ENCODE measurements at regions not wholly inside any gene's neighbourhood (a gene's known extent, or its start where the extent isn't known, plus 50 kb on each side); places are given as distances from the start of the nearest gene placed in this dataset.
A peak's percentile ranks its signal among the peaks of the same experiment; 100 is the strongest.

DNA sequence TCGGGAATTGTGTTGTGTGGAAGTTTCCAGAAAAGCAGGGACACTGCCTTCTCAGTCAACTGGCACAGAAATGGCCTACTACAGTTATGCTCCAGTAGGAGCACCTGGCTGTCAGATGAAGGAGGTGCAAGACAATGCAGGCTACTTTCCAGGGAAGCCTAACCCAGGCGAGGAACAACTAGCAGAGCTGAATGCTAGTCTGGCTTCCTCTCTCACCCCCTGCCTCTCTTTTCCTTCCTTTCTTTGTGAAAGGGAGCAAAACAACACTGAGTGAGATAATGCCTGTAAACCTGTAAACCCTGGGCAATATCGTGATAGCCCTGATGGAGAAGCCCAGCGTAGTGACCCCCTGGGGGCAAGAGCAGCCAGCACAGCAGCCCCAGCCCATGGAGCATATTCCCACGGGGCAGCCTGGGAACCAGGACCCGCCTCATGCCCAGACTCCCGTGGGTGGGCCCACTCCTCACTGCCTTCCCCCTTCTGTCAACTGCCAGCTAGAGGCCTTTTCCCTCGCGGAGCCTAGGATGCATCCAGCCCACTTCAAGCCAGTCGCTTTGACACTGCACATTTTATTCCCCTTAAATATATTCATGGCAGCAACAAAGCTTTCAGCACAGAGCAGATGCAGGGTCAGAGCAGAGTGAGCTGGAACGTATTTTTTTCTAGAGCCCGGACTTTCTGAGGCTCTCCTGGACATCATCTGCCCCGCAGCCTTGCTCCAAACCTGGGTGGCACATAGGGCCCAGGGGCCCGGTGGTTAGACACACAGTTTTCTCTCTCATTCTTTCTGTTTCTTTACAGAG, 77.0 kb downstream of the PDCL3 start:
- Histone ChIP-seq H3K36me3 (ENCODE audit: control insufficient read depth in 4 of 4, insufficient read depth in 4 of 4, low read length in 4 of 4) (no peaks in the 10 kb centered on the region), H3K9ac (ENCODE audit: insufficient read depth in 1 of 2, low read length in 2 of 2) (no peak overlapping the region), H3K4me3 (no peak overlapping the region), H3K27ac (ENCODE audit: low read depth in 1 of 2, low read length in 1 of 2) (no peak overlapping the region), H3K27me3 (ENCODE audit: control insufficient read depth in 3 of 3, insufficient read depth in 3 of 3, low read length in 2 of 3) (peaks cover 0 to 3% (median 0%) of the 10 kb centered on the region in 3 donors), H3K4me1 (ENCODE audit: control insufficient read depth in 5 of 5, insufficient read depth in 5 of 5, low read length in 5 of 5) (peaks cover 0 to 2% (median 0%) of the 10 kb centered on the region in 5 donors), H3K9me3 (ENCODE audit: control insufficient read depth in 4 of 4, insufficient read depth in 3 of 4, low read length in 3 of 4) (peaks cover 0 to 1% (median 0%) of the 10 kb centered on the region in 4 donors)
- TF ChIP-seq, protein P1, sequence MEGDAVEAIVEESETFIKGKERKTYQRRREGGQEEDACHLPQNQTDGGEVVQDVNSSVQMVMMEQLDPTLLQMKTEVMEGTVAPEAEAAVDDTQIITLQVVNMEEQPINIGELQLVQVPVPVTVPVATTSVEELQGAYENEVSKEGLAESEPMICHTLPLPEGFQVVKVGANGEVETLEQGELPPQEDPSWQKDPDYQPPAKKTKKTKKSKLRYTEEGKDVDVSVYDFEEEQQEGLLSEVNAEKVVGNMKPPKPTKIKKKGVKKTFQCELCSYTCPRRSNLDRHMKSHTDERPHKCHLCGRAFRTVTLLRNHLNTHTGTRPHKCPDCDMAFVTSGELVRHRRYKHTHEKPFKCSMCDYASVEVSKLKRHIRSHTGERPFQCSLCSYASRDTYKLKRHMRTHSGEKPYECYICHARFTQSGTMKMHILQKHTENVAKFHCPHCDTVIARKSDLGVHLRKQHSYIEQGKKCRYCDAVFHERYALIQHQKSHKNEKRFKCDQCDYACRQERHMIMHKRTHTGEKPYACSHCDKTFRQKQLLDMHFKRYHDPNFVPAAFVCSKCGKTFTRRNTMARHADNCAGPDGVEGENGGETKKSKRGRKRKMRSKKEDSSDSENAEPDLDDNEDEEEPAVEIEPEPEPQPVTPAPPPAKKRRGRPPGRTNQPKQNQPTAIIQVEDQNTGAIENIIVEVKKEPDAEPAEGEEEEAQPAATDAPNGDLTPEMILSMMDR (IDR thresholded peaks at IDR 0.05; ENCODE audit: control extremely low read depth, extremely low read depth) = no peak
- 69 to 70% methylated on average over 14 of the region's 14 CpGs for WGBS, 2 donors
- ATAC-seq (ENCODE audit: insufficient read depth, low FRiP score) (no peak), DNase-seq (no peak)

DNA sequence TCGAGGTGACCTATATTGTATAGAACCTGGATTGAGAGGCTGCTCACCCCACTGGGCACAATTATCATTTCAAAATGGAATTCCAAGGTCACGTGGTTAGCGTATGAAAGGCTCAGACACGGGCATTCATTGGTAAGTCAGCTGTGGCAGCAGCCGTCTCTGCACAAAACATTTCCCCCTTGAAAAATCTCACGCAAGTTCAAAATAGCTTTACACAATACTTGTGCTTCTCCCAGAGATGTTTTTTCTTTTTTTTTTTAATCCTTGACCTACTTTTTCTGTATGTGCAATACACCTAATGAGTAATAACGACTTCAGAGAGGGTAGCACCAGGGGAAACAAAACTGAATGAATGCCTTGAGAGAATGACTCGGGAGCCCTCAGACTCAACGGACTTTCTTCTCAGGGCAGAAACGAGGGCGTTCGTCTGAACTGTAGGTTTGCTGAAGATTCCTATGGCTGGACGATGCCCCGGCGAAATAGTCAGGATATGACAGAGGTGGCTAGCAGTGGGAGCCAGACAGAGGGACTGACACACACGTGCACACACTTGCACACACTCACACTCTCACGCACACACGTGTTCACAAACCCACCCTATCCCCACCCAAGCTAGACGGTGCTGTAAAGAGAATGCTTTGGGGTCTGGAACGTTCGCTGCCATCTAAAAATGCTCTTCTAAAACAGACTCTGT, 77.8 kb downstream of the PDCL3 start:
- Histone ChIP-seq H3K4me3 (no peak overlapping the region), H3K9me3 (ENCODE audit: control insufficient read depth in 4 of 4, insufficient read depth in 3 of 4, low read length in 3 of 4) (peaks cover 0 to 4% (median 0%) of the 10 kb centered on the region in 4 donors)
- 69 to 81% methylated on average over 21 of the region's 21 CpGs for WGBS, 2 donors

DNA sequence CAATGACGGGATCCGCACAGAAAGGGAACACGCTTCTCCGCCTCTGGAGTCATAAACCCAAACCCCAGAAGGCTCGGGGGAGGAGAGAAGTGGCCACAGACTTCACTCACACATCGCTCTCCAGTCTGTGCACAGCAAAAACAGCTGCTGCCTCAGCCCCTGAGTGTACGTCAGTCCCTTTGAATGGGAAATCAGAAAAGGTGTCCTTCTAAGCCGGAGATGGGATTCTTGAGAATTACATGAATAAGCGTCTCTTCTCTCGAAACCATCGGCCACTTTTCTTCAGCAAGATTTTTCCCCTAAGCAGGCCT, 78.3 kb downstream of the PDCL3 start:
- peaks cover 0 to 3% (median 0%) of the 10 kb centered on the region in 3 donors for H3K27me3 ChIP-seq (ENCODE audit: control insufficient read depth in 3 of 3, insufficient read depth in 3 of 3, low read length in 2 of 3)
- WGBS, 2 donors = 92 to 95% methylated on average over 11 of the region's 11 CpGs
- H3K4me3 ChIP-seq = no peak overlapping the region
- TF ChIP-seq, protein P1 (IDR thresholded peaks at IDR 0.05; ENCODE audit: control extremely low read depth, extremely low read depth) = no peak
- peaks cover 0 to 4% (median 0%) of the 10 kb centered on the region in 4 donors for H3K9me3 ChIP-seq (ENCODE audit: control insufficient read depth in 4 of 4, insufficient read depth in 3 of 4, low read length in 3 of 4)
- H3K4me1 ChIP-seq (ENCODE audit: control insufficient read depth in 5 of 5, insufficient read depth in 5 of 5, low read length in 5 of 5) = peaks cover 0 to 2% (median 0%) of the 10 kb centered on the region in 5 donors
- DNase-seq = no peak
- no peaks in the 10 kb centered on the region for H3K36me3 ChIP-seq (ENCODE audit: control insufficient read depth in 4 of 4, insufficient read depth in 4 of 4, low read length in 4 of 4)
- H3K27ac ChIP-seq (ENCODE audit: low read depth in 1 of 2, low read length in 1 of 2) = no peak overlapping the region
- no peak for ATAC-seq (ENCODE audit: insufficient read depth, low FRiP score)
- no peak overlapping the region for H3K9ac ChIP-seq (ENCODE audit: insufficient read depth in 1 of 2, low read length in 2 of 2)

More for the DNA sequence above, 77.8 kb downstream of the PDCL3 start:
- TF ChIP-seq, protein P1 (IDR thresholded peaks at IDR 0.05; ENCODE audit: control extremely low read depth, extremely low read depth) = no peak
- no peak for ATAC-seq (ENCODE audit: insufficient read depth, low FRiP score)
- no peak overlapping the region for H3K9ac ChIP-seq (ENCODE audit: insufficient read depth in 1 of 2, low read length in 2 of 2)
- H3K27me3 ChIP-seq (ENCODE audit: control insufficient read depth in 3 of 3, insufficient read depth in 3 of 3, low read length in 2 of 3) = peaks cover 0 to 3% (median 0%) of the 10 kb centered on the region in 3 donors
- no peak overlapping the region for H3K27ac ChIP-seq (ENCODE audit: low read depth in 1 of 2, low read length in 1 of 2)
- peaks cover 0 to 2% (median 0%) of the 10 kb centered on the region in 5 donors for H3K4me1 ChIP-seq (ENCODE audit: control insufficient read depth in 5 of 5, insufficient read depth in 5 of 5, low read length in 5 of 5)
- no peaks in the 10 kb centered on the region for H3K36me3 ChIP-seq (ENCODE audit: control insufficient read depth in 4 of 4, insufficient read depth in 4 of 4, low read length in 4 of 4)
- peak in 1 of 3 donors; percentile 25 for DNase-seq

All from lung (tissue), 11 donors.